GM18519 (cell line): ENCODE measurements at regions not wholly inside any gene's neighbourhood (a gene's known extent, or its start where the extent isn't known, plus 50 kb on each side); places are given as distances from the start of the nearest gene placed in this dataset.

Experiments
- ATAC-seq: cut with Tn5 transposase; IDR thresholded peaks from one replicate; pipeline ENCODE4 v1.9.1; 2021; ENCODE audit warnings: mild to moderate bottlenecking, moderate library complexity; ENCODE audit not compliant: unreplicated experiment, low FRiP score

- ATAC-seq: no peak
Measured at GRCh38 chr11:104830508-104830907, 67.8 kb downstream of the CASP12 start.

GRCh38 chr11:104830080-104830479 lies 68.2 kb downstream of the CASP12 start:
- ATAC-seq: no peak

GRCh38 chr11:104826772-104827171 lies 71.5 kb downstream of the CASP12 start:
- no peak for ATAC-seq

- no peak for ATAC-seq
Measured at GRCh38 chr11:104823657-104824056, 74.6 kb downstream of the CASP12 start.

- no peak for ATAC-seq
Measured at GRCh38 chr11:104820431-104820830, 77.8 kb downstream of the CASP12 start.

- ATAC-seq: no peak
Measured at GRCh38 chr11:104819603-104820002, 78.7 kb downstream of the CASP12 start.

GRCh38 chr11:104819107-104819506 lies 79.2 kb downstream of the CASP12 start:
- ATAC-seq: no peak

- no peak for ATAC-seq
Measured at GRCh38 chr11:104817973-104818372, 80.3 kb downstream of the CASP12 start.

GRCh38 chr11:104813532-104813931 lies 84.7 kb downstream of the CASP12 start:
- no peak for ATAC-seq

GRCh38 chr11:104812103-104812788 lies 86.0 kb downstream of the CASP12 start:
- no peak for ATAC-seq

GRCh38 chr11:104803776-104804175 lies 94.5 kb downstream of the CASP12 start:
- ATAC-seq: no peak

- ATAC-seq: peak; percentile 77
Measured at GRCh38 chr11:104799251-104799650, 99.0 kb downstream of the CASP12 start.

- ATAC-seq: peak; percentile 45
Measured at GRCh38 chr11:104798789-104799188, 99.5 kb downstream of the CASP12 start.

- ATAC-seq: no peak
Measured at GRCh38 chr11:104796301-104796700, 102.0 kb downstream of the CASP12 start.

GRCh38 chr11:104795501-104796213 lies 102.6 kb downstream of the CASP12 start:
- no peak for ATAC-seq

GRCh38 chr11:104792861-104793260 lies 105.4 kb downstream of the CASP12 start:
- no peak for ATAC-seq

GRCh38 chr11:104791896-104792295 lies 106.4 kb downstream of the CASP12 start:
- no peak for ATAC-seq

- ATAC-seq: no peak
Measured at GRCh38 chr11:104784684-104785460, 113.4 kb downstream of the CASP12 start.

- ATAC-seq: no peak
Measured at GRCh38 chr11:104783241-104783640, 115.0 kb downstream of the CASP12 start.

GRCh38 chr11:104782377-104782754 lies 115.9 kb downstream of the CASP12 start:
- no peak for ATAC-seq

GRCh38 chr11:104781719-104782376 lies 116.4 kb downstream of the CASP12 start:
- ATAC-seq: no peak
